ENCODE measurements at regions not wholly inside any gene's neighbourhood (a gene's known extent, or its start where the extent isn't known, plus 50 kb on each side); places are given as distances from the start of the nearest gene placed in this dataset.

GRCh38 chr9:82153032-82153431 lies 164.5 kb downstream of the SPATA31D1 start:
- DNase-seq (ENCODE audit: low spot score) = no peak

GRCh38 chr9:82154573-82154972 lies 166.0 kb downstream of the SPATA31D1 start:
- DNase-seq (ENCODE audit: low spot score) = no peak

- DNase-seq (ENCODE audit: low spot score) = no peak
Measured at GRCh38 chr9:82161876-82162275, 173.3 kb downstream of the SPATA31D1 start.

GRCh38 chr9:82164159-82164558 lies 175.6 kb downstream of the SPATA31D1 start:
- DNase-seq (ENCODE audit: low spot score) = no peak

GRCh38 chr9:82167296-82167695 lies 178.7 kb downstream of the SPATA31D1 start:
- DNase-seq (ENCODE audit: low spot score) = no peak

- no peak for DNase-seq (ENCODE audit: low spot score)
Measured at GRCh38 chr9:82168585-82168984, 180.0 kb downstream of the SPATA31D1 start.

GRCh38 chr9:82170866-82171265 lies 182.3 kb downstream of the SPATA31D1 start:
- DNase-seq (ENCODE audit: low spot score) = no peak

- DNase-seq (ENCODE audit: low spot score) = no peak
Measured at GRCh38 chr9:82171271-82171670, 182.7 kb downstream of the SPATA31D1 start.

GRCh38 chr9:82180711-82181110 lies 192.1 kb downstream of the SPATA31D1 start:
- DNase-seq (ENCODE audit: low spot score) = no peak

- DNase-seq (ENCODE audit: low spot score) = no peak
Measured at GRCh38 chr9:82183181-82183860, 194.7 kb downstream of the SPATA31D1 start.

- DNase-seq (ENCODE audit: low spot score) = no peak
Measured at GRCh38 chr9:82184524-82184923, 196.0 kb downstream of the SPATA31D1 start.

- DNase-seq (ENCODE audit: low spot score) = no peak
Measured at GRCh38 chr9:82188817-82189216, 200.2 kb downstream of the SPATA31D1 start.

GRCh38 chr9:82191082-82191770 lies 202.7 kb downstream of the SPATA31D1 start:
- no peak for DNase-seq (ENCODE audit: low spot score)

- DNase-seq (ENCODE audit: low spot score) = no peak
Measured at GRCh38 chr9:82192211-82192610, 203.6 kb downstream of the SPATA31D1 start.

- no peak for DNase-seq (ENCODE audit: low spot score)
Measured at GRCh38 chr9:82196622-82197441, 208.3 kb downstream of the SPATA31D1 start.

GRCh38 chr9:82201196-82201595 lies 212.6 kb downstream of the SPATA31D1 start:
- no peak for DNase-seq (ENCODE audit: low spot score)

GRCh38 chr9:82202808-82203207 lies 214.2 kb downstream of the SPATA31D1 start:
- DNase-seq (ENCODE audit: low spot score) = no peak

GRCh38 chr9:82206490-82206889 lies 217.9 kb downstream of the SPATA31D1 start:
- DNase-seq (ENCODE audit: low spot score) = no peak

GRCh38 chr9:82206946-82207345 lies 218.4 kb downstream of the SPATA31D1 start:
- no peak for DNase-seq (ENCODE audit: low spot score)

GRCh38 chr9:82208741-82209450 lies 220.3 kb downstream of the SPATA31D1 start:
- DNase-seq (ENCODE audit: low spot score) = no peak

- no peak for DNase-seq (ENCODE audit: low spot score)
Measured at GRCh38 chr9:82209797-82210470, 221.4 kb downstream of the SPATA31D1 start.

- no peak for DNase-seq (ENCODE audit: low spot score)
Measured at GRCh38 chr9:82212885-82213284, 224.3 kb downstream of the SPATA31D1 start.

Measured in activated CD4-positive, alpha-beta T cell treated with anti-CD3 and anti-CD28 coated beads, Interleukin-2, Interleukin-4, amounts not matched to agents 100 ng/mL and 50 ng/mL, durations not matched to agents 16 hours and 8 hours (primary cell).